HCT116 (cell line): ENCODE measurements at regions not wholly inside any gene's neighbourhood (a gene's known extent, or its start where the extent isn't known, plus 50 kb on each side); places are given as distances from the start of the nearest gene placed in this dataset.

ENCODE experiments used
- POLR2A ChIP-seq: IDR thresholded peaks from 2 replicates; pipeline ENCODE4 v1.7.0; 2011; ENCODE audit warnings: borderline replicate concordance; ENCODE audit not compliant: insufficient read depth, insufficient read length; ENCODE audit errors: extremely low read depth
- ZNF274 ChIP-seq: fragments of 200-500 bp; sonication (Bioruptor generic); IDR thresholded peaks from 2 replicates; pipeline ENCODE4 v1.6.1; 2014; ENCODE audit warnings: mild to moderate bottlenecking, low read depth, low read length, inconsistent platforms

- TF ChIP-seq POLR2A (no peak), ZNF274 (no peak)
Observed at GRCh38 chr11:96500440-96500839, 110.6 kb downstream of the JRKL start.
